Daoy (cell line): ENCODE measurements at regions not wholly inside any gene's neighbourhood (a gene's known extent, or its start where the extent isn't known, plus 50 kb on each side); places are given as distances from the start of the nearest gene placed in this dataset.
"Not testable (repeated sequence)": the region's sequence is repeated elsewhere in the genome, so short reads cannot be mapped to it uniquely, and the experiment has no call there.

ENCODE experiments used
- DNase-seq: peaks from one replicate; pipeline ENCODE4 v3.0.0-alpha.2; 2015; ENCODE audit warnings: low read depth

GRCh38 chr9:111276431-111277128 lies 53.4 kb downstream of the OR2K2 start:
- DNase-seq = no peak

GRCh38 chr9:111274737-111275136 lies 55.3 kb downstream of the OR2K2 start:
- DNase-seq = no peak

- no peak for DNase-seq
Measured at GRCh38 chr9:111272581-111272980, 57.4 kb downstream of the OR2K2 start.

GRCh38 chr9:111271481-111272080 lies 58.4 kb downstream of the OR2K2 start:
- no peak for DNase-seq

GRCh38 chr9:111271047-111271446 lies 59.0 kb downstream of the OR2K2 start:
- DNase-seq = no peak

- not testable (repeated sequence) for DNase-seq
Measured at GRCh38 chr9:111266024-111266423, 64.0 kb downstream of the OR2K2 start.

- DNase-seq = no peak
Measured at GRCh38 chr9:111263116-111263515, 66.9 kb downstream of the OR2K2 start.

- no peak for DNase-seq
Measured at GRCh38 chr9:111258875-111259271, 71.2 kb downstream of the OR2K2 start.

- DNase-seq = no peak
Measured at GRCh38 chr9:111258209-111258874, 71.7 kb downstream of the OR2K2 start.

GRCh38 chr9:111253742-111254437 lies 76.1 kb downstream of the OR2K2 start:
- no peak for DNase-seq

- DNase-seq = no peak
Measured at GRCh38 chr9:111250875-111251842, 78.9 kb downstream of the OR2K2 start.

GRCh38 chr9:111237447-111237846 lies 92.6 kb downstream of the OR2K2 start:
- no peak for DNase-seq

GRCh38 chr9:111236332-111236731 lies 93.7 kb downstream of the OR2K2 start:
- no peak for DNase-seq

- no peak for DNase-seq
Measured at GRCh38 chr9:111233963-111234362, 96.1 kb downstream of the OR2K2 start.

GRCh38 chr9:111232997-111233790 lies 96.8 kb downstream of the OR2K2 start:
- DNase-seq = no peak

- no peak for DNase-seq
Measured at GRCh38 chr9:111231801-111232580, 98.0 kb downstream of the OR2K2 start.

- DNase-seq = no peak
Measured at GRCh38 chr9:111222757-111223156, 107.3 kb downstream of the OR2K2 start.

GRCh38 chr9:111212874-111213273 lies 117.2 kb downstream of the OR2K2 start:
- DNase-seq = no peak

- no peak for DNase-seq
Measured at GRCh38 chr9:111198936-111199335, 131.1 kb downstream of the OR2K2 start.

- no peak for DNase-seq
Measured at GRCh38 chr9:111197256-111197655, 132.8 kb downstream of the OR2K2 start.
